T-cell (primary cell): ENCODE measurements at regions not wholly inside any gene's neighbourhood (a gene's known extent, or its start where the extent isn't known, plus 50 kb on each side); places are given as distances from the start of the nearest gene placed in this dataset.

Experiments used
- ATAC-seq, 4 experiments: fragments of 200-7000 bp in 3 of 4; fragments of 150-1000 bp in 1 of 4; cut with Tn5 transposase; replicated peaks in 1 of 4; 1 replicate in 3 of 4; 2 replicates in 1 of 4; pipeline ENCODE4 v1.10.0; 2021; ENCODE audit warnings: moderate library complexity in 3 of 4, mild to moderate bottlenecking in 2 of 4, moderate number of reproducible peaks in 1 of 4
- CTCF ChIA-PET, 2 donors: fragments of 300-600 bp; sonication (Branson Sonifier 250); formaldehyde crosslinking; loops; one replicate each; lab custom pipeline; 2022; ENCODE audit warnings: antibody characterized with exemption in 2 of 2; lab: Charles Lee
- POLR2A ChIA-PET, 2 donors: fragments of 300-600 bp; sonication (Branson Sonifier 250); formaldehyde crosslinking; loops; one replicate each; lab custom pipeline; 2022; ENCODE audit warnings: antibody characterized with exemption in 2 of 2; lab: Charles Lee
- DNase-seq, 35 experiments: peaks; one replicate each; pipeline versions ENCODE4 v3.0.0 to v3.0.0-alpha.2; 2013 to 2023
- H3K27ac ChIP-seq: one replicate; pipeline ENCODE4 v1.5.1; 2013; ENCODE audit warnings: low read length
- H3K27me3 ChIP-seq, 2 experiments: replicated peaks in 1 of 2; 1 replicate in 1 of 2; 2 replicates in 1 of 2; pipeline versions ENCODE4 v1.6.1 to v1.7.0; 2013; ENCODE audit warnings: low read length in 1 of 2, mixed read lengths in 1 of 2; ENCODE audit not compliant: control insufficient read depth in 2 of 2, insufficient read depth in 2 of 2; ENCODE audit errors: extremely low read depth in 1 of 2
- H3K36me3 ChIP-seq, 2 donors: 1 replicate in 1 of 2; 2 replicates in 1 of 2; pipeline versions ENCODE4 v1.6.1 to v1.7.0; 2013; ENCODE audit warnings: low read length in 1 of 2; ENCODE audit not compliant: control insufficient read depth in 2 of 2, insufficient read depth in 1 of 2; ENCODE audit errors: extremely low read depth in 1 of 2
- H3K4me1 ChIP-seq, 2 experiments: 1 replicate in 1 of 2; 2 replicates in 1 of 2; pipeline versions ENCODE4 v1.6.1 to v1.7.0; 2013; ENCODE audit warnings: low read length in 2 of 2, mixed read lengths in 1 of 2; ENCODE audit not compliant: insufficient read depth in 2 of 2, control insufficient read depth in 1 of 2; ENCODE audit errors: extremely low read depth in 1 of 2
- H3K4me3 ChIP-seq, 2 donors: 1 replicate in 1 of 2; 2 replicates in 1 of 2; pipeline versions ENCODE4 v1.5.1 to v1.7.0; 2013; ENCODE audit warnings: mild to moderate bottlenecking in 2 of 2, low read length in 1 of 2, moderate library complexity in 1 of 2; ENCODE audit not compliant: control insufficient read depth in 1 of 2; ENCODE audit errors: extremely low read depth in 1 of 2
- H3K9me3 ChIP-seq: 2 replicates; pipeline ENCODE4 v1.7.0; 2013
- H3K27ac Mint-ChIP-seq, 2 donors: one replicate each; pipeline ENCODE4 v1.8.0; 2020 to 2021; ENCODE audit warnings: mild to moderate bottlenecking in 2 of 2, mixed read lengths in 2 of 2
- H3K27me3 Mint-ChIP-seq, 2 donors: one replicate each; pipeline ENCODE4 v1.8.0; 2021 to 2022; ENCODE audit warnings: mixed read lengths in 2 of 2
- H3K36me3 Mint-ChIP-seq: one replicate; pipeline ENCODE4 v1.8.0; 2021; ENCODE audit warnings: mixed read lengths
- H3K4me1 Mint-ChIP-seq, 3 donors: one replicate each; pipeline ENCODE4 v1.8.0; 2020 to 2022; ENCODE audit warnings: mixed read lengths in 3 of 3, mild to moderate bottlenecking in 1 of 3
- H3K4me3 Mint-ChIP-seq, 3 donors: one replicate each; pipeline ENCODE4 v1.8.0; 2020 to 2022; ENCODE audit warnings: mild to moderate bottlenecking in 3 of 3, mixed read lengths in 3 of 3, moderate library complexity in 3 of 3
- H3K9me3 Mint-ChIP-seq, 3 donors: one replicate each; pipeline ENCODE4 v1.8.0; 2020 to 2022; ENCODE audit warnings: mixed read lengths in 3 of 3
- WGBS: methylation state at CpG from one replicate; pipeline ENCODE4 v1.1.5; 2013; ENCODE audit warnings: missing lambda C conversion rate; ENCODE audit not compliant: insufficient coverage; 5-methylcytosine and 5-hydroxymethylcytosine counted together

DNA sequence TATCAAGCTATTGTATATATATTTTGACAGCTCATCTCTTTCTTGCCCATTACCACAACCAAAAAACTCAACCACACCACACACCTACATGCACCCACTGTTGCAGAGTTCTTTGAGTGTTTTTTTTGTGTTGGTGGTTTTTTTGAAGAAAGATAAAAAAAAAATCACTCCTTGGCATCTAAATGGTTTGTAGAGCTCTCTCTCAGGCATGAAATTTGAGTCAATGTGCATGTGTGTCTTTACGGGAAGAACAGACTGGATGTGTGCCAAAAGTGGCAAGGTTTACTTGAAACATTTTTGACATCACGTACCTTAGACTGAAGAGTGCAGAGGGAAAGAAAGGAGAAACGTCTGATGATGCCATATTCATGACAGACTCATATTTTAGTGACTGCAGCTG, 154.2 kb downstream of the FHIP1A start:
- 0% methylated on average over 1 of the region's 3 CpGs for WGBS
- ATAC-seq (peak in 1 of 4 experiments; percentile 32), DNase-seq (peak in 2 of 35 experiments; percentile 5 to 30)
- Mint-ChIP-seq H3K4me1 (peaks cover 6 to 15% (median 7%) of the 10 kb centered on the region in 3 donors), H3K27me3 (peaks cover 18 to 27% of the 10 kb centered on the region in 2 donors), H3K27ac (no peak overlapping the region), H3K4me3 (no peak overlapping the region), H3K36me3 (no peaks in the 10 kb centered on the region), H3K9me3 (no peaks in the 10 kb centered on the region)
- Histone ChIP-seq H3K36me3 (no peaks in the 10 kb centered on the region), H3K9me3 (no peaks in the 10 kb centered on the region), H3K4me3 (no peak overlapping the region), H3K27ac (no peak overlapping the region), H3K27me3 (peaks cover 0 to 3% of the 10 kb centered on the region in 2 experiments), H3K4me1 (peaks cover 0 to 2% of the 10 kb centered on the region in 2 experiments)
- CTCF ChIA-PET: no interaction called here
- POLR2A ChIA-PET: no interaction called here

DNA sequence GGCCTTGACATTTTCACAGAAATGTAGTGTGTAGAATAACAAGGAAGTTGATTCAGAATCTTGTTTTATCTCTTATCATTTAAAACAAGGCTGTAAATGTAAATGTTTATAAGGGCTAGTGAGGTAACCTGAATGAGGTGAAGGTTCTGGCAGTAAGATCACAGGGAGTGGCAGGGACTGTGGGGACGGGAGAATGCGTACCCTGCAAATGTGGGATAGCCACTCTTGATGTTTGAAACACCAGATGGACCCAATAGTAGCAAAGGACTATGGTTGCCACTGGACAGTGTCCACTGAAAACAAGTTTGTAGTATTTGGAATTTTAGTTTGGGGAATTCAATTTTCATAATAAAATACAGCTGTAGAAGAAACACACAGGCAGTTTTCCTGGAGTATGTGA, 155.3 kb downstream of the FHIP1A start:
- Histone ChIP-seq H3K9me3 (no peaks in the 10 kb centered on the region), H3K27ac (no peak overlapping the region), H3K4me1 (peaks cover 0 to 2% of the 10 kb centered on the region in 2 experiments), H3K36me3 (no peaks in the 10 kb centered on the region), H3K4me3 (no peak overlapping the region), H3K27me3 (peaks cover 4 to 5% of the 10 kb centered on the region in 2 experiments)
- Mint-ChIP-seq H3K4me1 (peaks cover 6 to 15% (median 7%) of the 10 kb centered on the region in 3 donors), H3K36me3 (no peaks in the 10 kb centered on the region), H3K27me3 (peaks cover 22 to 33% of the 10 kb centered on the region in 2 donors), H3K4me3 (no peak overlapping the region), H3K9me3 (no peaks in the 10 kb centered on the region), H3K27ac (no peak overlapping the region)
- CTCF ChIA-PET: no interaction called here
- ATAC-seq (no peak), DNase-seq (no peak)
- 100% methylated on average over 2 of the region's 2 CpGs for WGBS
- POLR2A ChIA-PET: no interaction called here

DNA sequence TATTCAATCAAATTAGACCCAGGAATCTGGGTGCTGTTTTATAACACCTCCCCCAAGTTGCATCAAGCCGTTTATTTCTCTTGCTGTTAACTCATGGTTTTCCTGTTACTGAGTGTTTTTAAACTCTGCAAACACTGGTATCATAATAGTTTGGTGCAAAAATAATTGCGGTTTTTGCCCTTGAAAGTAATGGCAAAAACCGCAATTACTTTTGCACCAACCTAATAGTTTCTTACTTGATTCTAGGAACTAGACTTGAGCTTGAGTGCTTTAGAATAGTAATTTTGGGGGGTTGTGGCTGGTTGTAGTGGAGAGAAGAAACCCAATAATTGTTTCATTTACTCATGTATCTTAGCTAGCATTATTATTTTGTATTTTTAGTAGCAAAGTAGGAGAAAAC, 156.6 kb downstream of the FHIP1A start:
- Histone ChIP-seq H3K4me1 (peaks cover 0 to 2% of the 10 kb centered on the region in 2 experiments), H3K4me3 (no peak overlapping the region), H3K27ac (no peak overlapping the region), H3K36me3 (no peaks in the 10 kb centered on the region), H3K27me3 (peaks cover 2 to 4% of the 10 kb centered on the region in 2 experiments), H3K9me3 (no peaks in the 10 kb centered on the region)
- DNase-seq (no peak), ATAC-seq (no peak)
- Mint-ChIP-seq H3K4me1 (peaks cover 6 to 15% (median 7%) of the 10 kb centered on the region in 3 donors), H3K36me3 (no peaks in the 10 kb centered on the region), H3K9me3 (no peaks in the 10 kb centered on the region), H3K4me3 (no peak overlapping the region), H3K27ac (no peak overlapping the region), H3K27me3 (peaks cover 23 to 35% of the 10 kb centered on the region in 2 donors)
- CTCF ChIA-PET: no interaction called here
- WGBS: no CpG with 5 or more reads among the region's 3 CpGs
- POLR2A ChIA-PET: no interaction called here

- ChIA-PET POLR2A (no interaction called here), CTCF (no interaction called here)
- peaks cover 21 to 32% of the 10 kb centered on the region in 2 donors for H3K27me3 Mint-ChIP-seq
- Histone ChIP-seq H3K4me3 (no peak overlapping the region), H3K9me3 (no peaks in the 10 kb centered on the region), H3K36me3 (no peaks in the 10 kb centered on the region), H3K27me3 (peaks cover 2 to 4% of the 10 kb centered on the region in 2 experiments), H3K27ac (no peak overlapping the region), H3K4me1 (peaks cover 0 to 2% of the 10 kb centered on the region in 2 experiments)
- no peak overlapping the region for H3K27ac Mint-ChIP-seq
- peaks cover 6 to 15% (median 7%) of the 10 kb centered on the region in 3 donors for H3K4me1 Mint-ChIP-seq
- H3K36me3 Mint-ChIP-seq: no peaks in the 10 kb centered on the region
- DNase-seq: no peak
- WGBS: 92% methylated on average over 2 of the region's 3 CpGs
- no peak overlapping the region for H3K4me3 Mint-ChIP-seq
- H3K9me3 Mint-ChIP-seq: no peaks in the 10 kb centered on the region
- ATAC-seq: no peak
These were observed 157.1 kb downstream of the FHIP1A start for GRCh38 chr4:151566053-151566452.

DNA sequence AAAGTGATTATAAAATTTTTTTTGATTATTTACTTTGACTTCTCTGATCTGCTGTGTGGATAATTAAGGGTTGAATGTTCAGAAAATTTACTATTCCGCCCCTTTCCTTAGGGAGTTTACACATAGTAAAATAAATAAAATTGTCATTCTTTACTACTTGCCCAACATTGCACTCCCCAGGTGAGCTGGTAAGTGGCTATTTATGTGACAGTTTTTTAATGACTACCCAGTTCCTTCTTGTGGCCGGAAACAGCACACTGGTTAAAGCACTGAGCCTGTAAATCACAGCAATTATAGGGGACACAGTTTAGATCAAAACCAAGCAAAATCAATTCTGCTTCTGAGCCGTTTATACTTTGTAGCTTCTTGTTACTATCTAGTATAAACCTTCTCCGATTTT, 158.1 kb downstream of the FHIP1A start:
- Mint-ChIP-seq H3K4me1 (peaks cover 6 to 15% (median 7%) of the 10 kb centered on the region in 3 donors), H3K4me3 (no peak overlapping the region), H3K27ac (no peak overlapping the region), H3K27me3 (peaks cover 18 to 29% of the 10 kb centered on the region in 2 donors), H3K36me3 (no peaks in the 10 kb centered on the region), H3K9me3 (no peaks in the 10 kb centered on the region)
- DNase-seq: no peak
- Histone ChIP-seq H3K36me3 (no peaks in the 10 kb centered on the region), H3K4me3 (no peak overlapping the region), H3K27ac (no peak overlapping the region), H3K9me3 (no peaks in the 10 kb centered on the region), H3K4me1 (peaks cover 0 to 2% of the 10 kb centered on the region in 2 experiments), H3K27me3 (peaks cover 2 to 4% of the 10 kb centered on the region in 2 experiments)
- no CpG with 5 or more reads among the region's 4 CpGs for WGBS
- POLR2A ChIA-PET: no interaction called here
- no peak for ATAC-seq
- CTCF ChIA-PET: no interaction called here

- H3K4me3 Mint-ChIP-seq: no peak overlapping the region
- no peaks in the 10 kb centered on the region for H3K36me3 Mint-ChIP-seq
- no peak overlapping the region for H3K4me3 ChIP-seq
These were observed 160.0 kb downstream of the FHIP1A start for GRCh38 chr4:151568966-151569365.

DNA sequence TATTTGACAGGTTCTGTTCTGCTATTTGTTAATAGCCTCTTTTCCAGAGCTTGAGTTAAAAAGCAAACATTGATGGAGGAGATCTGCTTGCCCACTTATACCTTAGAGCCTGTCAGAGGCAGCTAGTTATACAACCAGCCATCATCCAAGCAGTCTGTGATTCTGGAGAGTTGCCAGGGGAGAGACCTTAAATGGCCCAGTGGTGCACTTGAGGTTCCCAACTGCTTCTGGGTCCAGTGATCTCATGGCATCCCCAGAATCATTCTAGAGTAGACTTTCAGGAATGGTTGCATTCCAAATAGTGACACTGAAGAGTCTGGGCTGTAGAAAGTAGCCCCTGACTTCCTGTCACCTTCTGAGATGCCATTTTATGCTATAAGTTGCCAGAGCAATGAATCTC, 160.7 kb downstream of the FHIP1A start:
- Histone ChIP-seq H3K4me1 (no peaks in the 10 kb centered on the region), H3K4me3 (no peak overlapping the region), H3K27me3 (peaks cover 2 to 4% of the 10 kb centered on the region in 2 experiments), H3K27ac (no peak overlapping the region), H3K36me3 (no peaks in the 10 kb centered on the region), H3K9me3 (no peaks in the 10 kb centered on the region)
- H3K27me3 Mint-ChIP-seq: peaks cover 15 to 23% of the 10 kb centered on the region in 2 donors
- no peaks in the 10 kb centered on the region for H3K4me1 Mint-ChIP-seq
- no peaks in the 10 kb centered on the region for H3K36me3 Mint-ChIP-seq
- H3K4me3 Mint-ChIP-seq: no peak overlapping the region
- no peaks in the 10 kb centered on the region for H3K9me3 Mint-ChIP-seq
- ATAC-seq (no peak), DNase-seq (no peak)
- POLR2A ChIA-PET: no interaction called here
- CTCF ChIA-PET: no interaction called here
- no peak overlapping the region for H3K27ac Mint-ChIP-seq

More at GRCh38 chr4:151568966-151569365, 160.0 kb downstream of the FHIP1A start:
- Mint-ChIP-seq H3K27ac (no peak overlapping the region), H3K9me3 (no peaks in the 10 kb centered on the region), H3K4me1 (peaks cover 0 to 5% (median 2%) of the 10 kb centered on the region in 3 donors), H3K27me3 (peaks cover 18 to 27% of the 10 kb centered on the region in 2 donors)
- Histone ChIP-seq H3K9me3 (no peaks in the 10 kb centered on the region), H3K27me3 (peaks cover 2 to 4% of the 10 kb centered on the region in 2 experiments), H3K4me1 (no peaks in the 10 kb centered on the region), H3K36me3 (no peaks in the 10 kb centered on the region), H3K27ac (no peak overlapping the region)
- CTCF ChIA-PET: no interaction called here
- ATAC-seq (no peak), DNase-seq (no peak)
- POLR2A ChIA-PET: no interaction called here
- 44% methylated on average over 1 of the region's 5 CpGs for WGBS
